GM10266 (cell line): ENCODE measurements at regions not wholly inside any gene's neighbourhood (a gene's known extent, or its start where the extent isn't known, plus 50 kb on each side); places are given as distances from the start of the nearest gene placed in this dataset.
"Not testable (repeated sequence)": the region's sequence is repeated elsewhere in the genome, so short reads cannot be mapped to it uniquely, and the experiment has no call there.

ENCODE experiments used
- DNase-seq: peaks from one replicate; pipeline ENCODE4 v3.0.0; 2012; ENCODE audit errors: extremely low spot score
- CTCF ChIP-seq: IDR thresholded peaks from 2 replicates; pipeline ENCODE4 v1.5.1; 2012; ENCODE audit warnings: mild to moderate bottlenecking, low read depth; ENCODE audit not compliant: control insufficient read depth, insufficient read depth; ENCODE audit errors: missing control alignments

- no peak for DNase-seq
- no peak for TF ChIP-seq CTCF
Measured at GRCh38 chr2:236915726-236916125, 170.0 kb upstream of the COPS8 start.

GRCh38 chr2:236916181-236916580 lies 169.5 kb upstream of the COPS8 start:
- no peak for TF ChIP-seq CTCF
- no peak for DNase-seq

- no peak for DNase-seq
Measured at GRCh38 chr2:236916651-236917050, 169.0 kb upstream of the COPS8 start.

GRCh38 chr2:236917164-236917563 lies 168.5 kb upstream of the COPS8 start:
- DNase-seq, result no peak
- TF ChIP-seq CTCF, result no peak

More at GRCh38 chr2:236916651-236917050, 169.0 kb upstream of the COPS8 start:
- TF ChIP-seq CTCF, result no peak

GRCh38 chr2:236918545-236918944 lies 167.1 kb upstream of the COPS8 start:
- no peak for DNase-seq
- no peak for TF ChIP-seq CTCF

- no peak for DNase-seq
- no peak for TF ChIP-seq CTCF
Measured at GRCh38 chr2:236919209-236919608, 166.5 kb upstream of the COPS8 start.

DNA sequence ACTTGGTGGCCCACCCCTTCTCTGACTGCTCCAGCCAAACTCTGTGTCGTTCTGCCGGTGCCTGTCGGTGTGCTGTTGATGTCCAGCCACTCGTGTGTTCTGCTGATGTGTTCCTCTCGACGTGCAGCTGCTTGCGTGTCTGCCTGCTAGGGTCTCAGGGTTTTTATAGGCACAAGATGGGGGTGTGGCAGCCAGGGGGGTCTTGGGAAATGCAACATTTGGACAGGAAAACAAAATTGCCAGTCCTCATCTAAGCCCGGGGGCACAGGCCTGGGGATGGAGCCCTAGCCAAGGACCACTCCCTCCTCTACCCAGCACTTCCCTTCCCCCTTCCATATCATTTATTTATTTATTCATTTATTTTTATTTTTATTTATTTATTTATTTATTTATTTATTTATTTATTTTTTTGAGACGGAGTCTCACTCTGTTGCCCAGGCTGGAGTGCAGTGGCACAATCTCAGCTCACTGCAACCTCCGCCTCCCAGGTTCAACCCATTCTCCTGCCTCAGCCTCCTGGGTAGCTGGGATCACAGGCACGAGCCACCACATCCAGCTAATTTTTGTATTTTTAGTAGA lies 165.8 kb upstream of the COPS8 start:
- not testable (repeated sequence) for DNase-seq

DNA sequence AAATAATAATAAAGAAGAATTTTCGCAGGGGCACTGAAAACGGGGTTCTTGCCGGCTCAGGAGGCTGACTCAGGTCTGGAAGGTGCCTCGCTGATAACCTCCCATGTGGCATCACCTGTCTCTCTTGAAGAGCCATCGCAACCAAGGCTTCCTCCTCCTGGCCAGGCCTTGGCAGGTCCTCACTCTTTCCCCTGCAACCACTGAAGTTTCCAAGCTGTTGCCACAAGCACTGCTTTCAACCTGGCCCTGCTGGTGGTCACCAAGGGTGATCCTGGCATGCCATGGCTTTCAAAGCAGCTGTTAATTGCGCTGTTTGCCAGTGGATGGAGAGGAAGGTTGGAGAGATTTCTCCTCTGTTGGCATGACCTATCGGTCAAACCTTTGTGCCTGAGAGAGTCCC lies 163.6 kb upstream of the COPS8 start:
- DNase-seq, result no peak
- TF ChIP-seq CTCF, result no peak
